HG03066 (cell line): ENCODE measurements at regions not wholly inside any gene's neighbourhood (a gene's known extent, or its start where the extent isn't known, plus 50 kb on each side); places are given as distances from the start of the nearest gene placed in this dataset.
"Not testable (repeated sequence)": the region's sequence is repeated elsewhere in the genome, so short reads cannot be mapped to it uniquely, and the experiment has no call there.

Experiments
- ATAC-seq: cut with Tn5 transposase; IDR thresholded peaks from one replicate; pipeline ENCODE4 v1.9.1; 2021; ENCODE audit warnings: low read depth; ENCODE audit not compliant: unreplicated experiment

DNA sequence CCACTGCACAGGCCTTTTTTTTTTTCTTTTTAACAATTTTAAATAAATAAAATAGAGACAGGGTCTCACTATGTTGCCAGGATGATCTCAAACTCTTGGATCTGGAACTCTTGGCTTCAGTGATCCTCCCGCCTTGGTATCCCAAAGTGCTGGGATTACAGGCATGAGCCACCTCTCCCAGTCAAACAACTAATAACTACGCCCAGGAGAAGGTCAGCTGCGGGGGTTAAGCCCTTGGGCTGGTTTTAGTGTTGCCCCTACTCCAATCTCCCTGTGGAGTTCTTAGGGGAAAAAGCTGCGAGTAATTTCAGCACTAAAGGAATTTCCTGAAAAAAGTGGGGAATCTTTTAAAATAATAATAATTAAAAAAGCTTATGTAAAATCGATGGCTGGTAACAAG, 96.4 kb upstream of the XPO1 start:
- ATAC-seq, result no peak

- no peak for ATAC-seq
Observed at GRCh38 chr2:61633250-61633649, 95.1 kb upstream of the XPO1 start.

GRCh38 chr2:61632276-61633169, 94.4 kb upstream of the XPO1 start:
- ATAC-seq, result no peak

DNA sequence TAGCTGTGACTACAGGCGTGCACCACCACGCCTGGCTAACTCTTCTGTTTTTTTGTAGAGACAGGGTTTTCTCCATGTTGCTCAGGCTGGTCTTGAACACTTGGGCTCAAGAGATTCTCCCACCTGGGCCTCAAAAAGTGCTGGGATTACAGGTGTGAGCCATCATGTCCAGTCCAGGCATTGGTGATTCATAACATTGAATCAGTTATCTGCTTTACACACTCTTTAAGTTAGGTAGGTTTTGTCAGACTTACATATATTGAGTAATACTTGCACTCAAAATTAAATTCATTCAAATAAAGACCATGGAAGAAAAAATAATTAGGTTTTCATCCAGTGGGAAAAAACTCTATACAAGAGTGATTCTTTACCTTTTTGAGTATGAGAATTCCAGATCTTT, 93.2 kb upstream of the XPO1 start:
- ATAC-seq, result no peak

GRCh38 chr2:61626827-61627226, 88.7 kb upstream of the XPO1 start:
- no peak for ATAC-seq

GRCh38 chr2:61623747-61624146, 85.6 kb upstream of the XPO1 start:
- no peak for ATAC-seq

DNA sequence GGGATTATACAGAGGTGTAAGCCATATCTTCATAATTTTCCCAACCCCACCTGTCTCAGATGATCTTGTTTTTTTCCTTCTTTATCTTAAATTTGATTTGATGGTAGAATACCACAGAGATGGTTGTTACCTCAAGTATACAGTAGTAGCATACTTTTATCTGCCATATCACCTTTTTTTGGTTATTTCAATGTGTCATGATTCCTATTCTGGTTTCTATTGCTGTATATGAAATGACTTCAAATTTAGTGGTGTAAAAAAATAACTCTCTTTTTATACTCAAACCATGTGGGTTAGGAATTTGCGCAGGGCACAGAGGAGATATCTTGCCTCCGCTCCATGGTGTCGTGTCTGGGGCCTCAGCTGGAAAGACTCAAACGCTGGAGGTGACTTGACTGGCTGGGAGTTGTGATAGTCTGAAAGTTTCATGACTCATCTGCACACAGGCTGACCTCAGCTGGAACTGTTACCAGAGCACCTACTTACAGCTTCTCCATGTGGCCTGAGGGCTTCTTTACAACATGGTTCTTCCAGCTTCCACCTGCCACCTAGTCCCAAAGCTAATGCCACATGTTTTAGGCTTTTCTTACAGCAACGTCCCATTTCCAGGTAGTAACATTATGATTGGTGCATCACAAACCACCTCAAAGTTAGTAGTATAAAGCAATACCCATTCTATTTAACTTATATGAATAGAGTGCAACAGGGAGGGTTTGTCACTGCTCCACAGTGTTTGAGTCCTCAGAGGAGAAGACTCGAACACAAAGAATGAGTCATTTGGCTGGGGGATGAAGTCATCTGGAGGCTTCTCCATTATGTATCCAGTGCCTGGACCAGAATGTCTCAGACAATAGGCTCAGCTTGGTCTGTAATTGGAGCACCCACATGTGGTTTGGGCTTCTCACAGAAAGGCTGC, 82.3 kb upstream of the XPO1 start:
- no peak for ATAC-seq

DNA sequence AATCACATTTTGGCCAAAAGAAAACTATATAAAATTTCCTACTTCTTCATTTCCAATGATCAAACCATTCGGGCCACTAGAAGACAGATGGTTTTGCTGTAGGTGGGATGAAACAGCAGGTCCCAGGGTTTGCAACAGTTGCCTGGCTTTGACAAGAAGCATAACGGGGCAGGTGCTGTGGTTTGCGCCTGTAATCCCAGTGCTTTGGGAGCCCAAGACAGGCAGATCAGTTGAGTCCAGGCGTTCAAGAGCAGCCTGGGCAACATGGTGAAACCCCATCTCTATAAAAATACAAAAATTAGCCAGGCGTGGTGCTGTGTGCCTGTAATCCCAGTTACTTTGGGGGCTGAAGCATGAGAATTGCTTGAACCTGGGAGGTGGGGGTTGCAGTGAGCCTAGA, 81.4 kb upstream of the XPO1 start:
- ATAC-seq, result no peak

DNA sequence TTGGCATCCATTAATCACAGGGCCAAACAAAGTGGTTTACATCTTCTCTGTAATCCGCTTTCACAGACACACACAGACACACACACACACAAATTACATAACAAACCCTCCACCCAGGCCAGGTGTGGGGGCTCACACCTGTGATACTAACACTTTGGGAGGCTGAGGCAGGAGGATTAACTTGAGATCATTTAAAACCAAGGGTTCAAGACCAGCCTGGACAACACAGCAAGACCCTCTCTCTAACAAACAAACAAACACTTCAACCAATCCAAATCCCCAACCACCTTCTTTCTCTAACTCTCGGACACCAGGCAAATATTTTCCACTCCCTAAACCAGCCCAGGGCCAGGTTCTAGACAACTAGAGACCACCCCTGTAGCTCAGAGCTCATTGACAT, 79.5 kb upstream of the XPO1 start:
- no peak for ATAC-seq

- ATAC-seq, result no peak
Observed at GRCh38 chr2:61605245-61605644, 67.1 kb upstream of the XPO1 start.

GRCh38 chr2:61604433-61604832, 66.3 kb upstream of the XPO1 start:
- no peak for ATAC-seq

DNA sequence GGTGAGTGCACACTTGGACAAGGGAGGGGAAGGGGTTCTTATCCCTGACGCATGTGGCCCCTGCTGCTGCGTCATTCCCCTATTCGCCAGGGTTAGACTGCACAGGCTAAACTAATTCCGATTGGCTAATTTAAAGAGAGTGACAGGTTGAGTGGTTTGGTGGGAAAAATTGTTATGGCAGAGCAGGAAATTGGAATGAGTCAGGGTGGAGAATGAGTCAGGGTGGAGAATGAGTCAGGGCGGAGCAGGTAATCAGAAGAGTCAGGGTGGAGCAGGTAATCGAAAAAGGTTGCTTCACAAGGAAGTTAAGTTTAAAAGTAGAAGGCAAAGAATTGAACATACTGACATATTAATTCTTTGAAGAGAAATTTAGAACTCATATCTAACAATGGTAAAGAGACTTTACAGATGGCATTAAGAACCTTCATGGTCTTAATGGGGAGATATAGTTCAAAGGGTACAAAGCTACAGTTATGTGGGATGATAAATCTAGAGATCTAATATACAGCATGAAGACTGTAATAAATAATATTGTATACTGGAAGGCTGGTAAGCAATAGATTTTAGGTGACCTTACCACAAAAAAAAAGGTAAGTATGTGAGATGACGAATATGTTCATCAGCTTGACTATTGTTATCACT, 60.5 kb upstream of the XPO1 start:
- ATAC-seq, result not testable (repeated sequence)

DNA sequence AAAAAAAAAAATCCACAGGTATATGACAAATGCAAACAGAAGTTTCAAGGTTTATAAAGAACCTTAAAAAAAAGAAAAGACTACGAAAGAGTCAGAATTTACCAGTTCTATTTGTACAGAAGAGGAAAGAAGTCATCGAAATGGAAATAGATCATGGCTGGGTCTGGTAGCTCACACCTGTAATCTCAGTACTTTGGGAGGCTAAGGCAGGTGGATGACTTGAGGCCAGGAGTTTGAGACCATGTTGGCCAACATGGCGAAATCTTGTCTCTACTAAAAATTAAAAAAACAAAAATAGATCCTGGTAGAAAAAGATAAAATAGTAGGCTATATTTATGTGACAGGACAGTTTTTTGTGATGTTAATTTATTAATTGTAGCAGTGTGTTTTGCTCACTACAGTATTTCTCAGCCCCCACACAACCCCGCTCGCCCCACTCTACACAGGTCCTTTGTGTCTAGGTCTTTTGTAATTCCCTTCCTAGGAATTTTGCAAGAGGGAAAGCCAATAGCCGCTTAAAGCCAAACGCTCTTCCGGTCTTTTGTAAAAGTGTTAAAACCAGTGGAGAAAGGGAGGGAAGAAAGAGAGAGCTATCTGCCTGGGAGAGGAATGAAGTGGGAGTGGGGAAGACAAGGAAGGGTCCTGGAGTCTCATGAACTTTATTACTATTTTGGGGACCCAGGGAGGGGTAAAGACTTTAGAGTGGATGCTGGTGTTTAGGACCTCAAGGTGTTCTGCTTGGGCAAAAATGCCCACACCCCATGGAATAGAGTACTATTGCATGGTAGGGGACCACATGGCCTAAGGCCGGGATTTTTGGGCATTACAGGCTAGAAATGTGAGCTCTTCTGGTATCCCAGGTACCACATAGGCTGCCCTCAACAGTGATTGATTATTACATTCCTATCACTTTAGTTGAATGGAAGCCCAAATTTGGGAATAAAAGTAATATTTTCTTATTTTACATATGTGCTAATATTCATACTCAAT, 59.4 kb upstream of the XPO1 start:
- ATAC-seq, result no peak

DNA sequence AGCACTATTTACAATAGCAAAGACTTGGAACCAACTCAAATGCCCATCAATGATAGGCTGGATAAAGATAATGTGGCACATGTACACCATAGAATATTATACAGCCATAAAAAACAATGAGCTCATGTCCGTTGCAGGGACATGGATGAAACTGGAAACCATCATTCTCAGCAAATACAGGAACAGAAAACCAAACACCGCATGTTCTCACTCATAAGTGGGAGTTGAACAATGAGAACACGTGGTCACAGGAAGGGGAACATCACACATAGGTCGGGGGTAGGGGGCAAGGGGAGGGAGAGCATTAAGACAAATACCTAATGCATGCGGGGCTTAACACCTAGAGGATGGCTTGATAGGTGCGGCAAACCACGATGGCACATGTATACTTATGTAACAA, 56.0 kb upstream of the XPO1 start:
- not testable (repeated sequence) for ATAC-seq

DNA sequence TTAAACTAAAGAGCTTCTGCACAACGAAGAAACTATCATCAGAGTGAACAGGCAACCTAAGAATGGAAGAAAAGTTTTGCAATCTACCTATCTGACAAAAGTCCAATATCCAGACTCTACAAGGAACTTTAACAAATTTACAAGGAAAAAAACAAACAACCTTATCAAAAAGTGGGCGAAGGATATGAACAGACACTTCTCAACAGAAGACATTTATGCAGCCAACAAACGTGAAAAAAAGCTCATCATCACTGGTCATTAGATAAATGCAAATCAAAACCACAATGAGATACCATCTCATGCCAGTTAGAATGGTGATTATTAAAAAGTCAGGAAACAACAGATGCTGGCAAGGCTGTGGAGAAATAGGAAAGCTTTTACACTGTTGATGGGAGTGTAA, 55.5 kb upstream of the XPO1 start:
- ATAC-seq, result not testable (repeated sequence)

DNA sequence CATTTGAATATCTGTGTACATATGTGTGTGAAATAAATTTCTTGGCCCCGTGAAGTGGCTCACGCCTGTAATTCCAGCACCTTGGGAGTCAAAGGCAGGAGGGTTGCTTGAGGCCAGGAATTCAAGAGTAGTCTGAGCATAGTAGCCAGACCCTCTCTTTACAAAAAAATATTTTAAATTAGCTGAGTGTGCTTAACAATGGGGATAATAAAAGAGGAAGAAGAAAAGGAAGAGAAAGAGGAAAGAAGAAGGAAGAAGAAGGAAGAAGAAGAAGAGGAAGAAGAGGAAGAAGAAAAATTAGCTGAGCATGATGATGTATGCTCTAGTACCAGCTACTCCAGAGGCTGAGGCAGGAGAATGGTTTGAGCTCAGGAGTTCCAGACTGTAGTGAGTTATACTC, 52.1 kb upstream of the XPO1 start:
- no peak for ATAC-seq

DNA sequence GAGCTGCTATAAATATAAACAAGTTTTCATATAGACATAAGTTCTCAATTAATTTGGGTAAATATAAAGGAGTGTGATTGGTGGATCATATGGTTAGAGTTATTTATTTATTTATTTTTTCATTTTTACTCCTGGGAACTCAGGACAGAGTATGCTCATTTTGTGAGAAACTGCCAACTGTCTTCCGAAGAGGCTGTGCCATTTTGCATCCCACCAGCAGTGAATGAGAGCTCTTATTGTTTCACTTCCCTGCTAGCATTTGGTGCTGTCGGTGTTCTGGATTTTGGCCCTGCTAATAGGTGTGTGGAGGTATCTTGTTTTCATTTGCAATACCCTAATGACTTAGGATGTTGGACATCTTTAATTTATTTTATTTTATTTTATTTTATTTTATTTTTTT, 50.4 kb upstream of the XPO1 start:
- ATAC-seq, result no peak
